T-cell (primary cell): ENCODE measurements at regions not wholly inside any gene's neighbourhood (a gene's known extent, or its start where the extent isn't known, plus 50 kb on each side); places are given as distances from the start of the nearest gene placed in this dataset.

Experiments used
- ATAC-seq, 4 experiments: fragments of 200-7000 bp in 3 of 4; fragments of 150-1000 bp in 1 of 4; cut with Tn5 transposase; replicated peaks in 1 of 4; 1 replicate in 3 of 4; 2 replicates in 1 of 4; pipeline ENCODE4 v1.10.0; 2021; ENCODE audit warnings: moderate library complexity in 3 of 4, mild to moderate bottlenecking in 2 of 4, moderate number of reproducible peaks in 1 of 4
- CTCF ChIA-PET, 2 donors: fragments of 300-600 bp; sonication (Branson Sonifier 250); formaldehyde crosslinking; loops; one replicate each; lab custom pipeline; 2022; ENCODE audit warnings: antibody characterized with exemption in 2 of 2; lab: Charles Lee
- POLR2A ChIA-PET, 2 donors: fragments of 300-600 bp; sonication (Branson Sonifier 250); formaldehyde crosslinking; loops; one replicate each; lab custom pipeline; 2022; ENCODE audit warnings: antibody characterized with exemption in 2 of 2; lab: Charles Lee
- DNase-seq, 35 experiments: peaks; one replicate each; pipeline versions ENCODE4 v3.0.0 to v3.0.0-alpha.2; 2013 to 2023
- H3K27ac ChIP-seq: one replicate; pipeline ENCODE4 v1.5.1; 2013; ENCODE audit warnings: low read length
- H3K27me3 ChIP-seq, 2 experiments: replicated peaks in 1 of 2; 1 replicate in 1 of 2; 2 replicates in 1 of 2; pipeline versions ENCODE4 v1.6.1 to v1.7.0; 2013; ENCODE audit warnings: low read length in 1 of 2, mixed read lengths in 1 of 2; ENCODE audit not compliant: control insufficient read depth in 2 of 2, insufficient read depth in 2 of 2; ENCODE audit errors: extremely low read depth in 1 of 2
- H3K36me3 ChIP-seq, 2 donors: 1 replicate in 1 of 2; 2 replicates in 1 of 2; pipeline versions ENCODE4 v1.6.1 to v1.7.0; 2013; ENCODE audit warnings: low read length in 1 of 2; ENCODE audit not compliant: control insufficient read depth in 2 of 2, insufficient read depth in 1 of 2; ENCODE audit errors: extremely low read depth in 1 of 2
- H3K4me1 ChIP-seq, 2 experiments: 1 replicate in 1 of 2; 2 replicates in 1 of 2; pipeline versions ENCODE4 v1.6.1 to v1.7.0; 2013; ENCODE audit warnings: low read length in 2 of 2, mixed read lengths in 1 of 2; ENCODE audit not compliant: insufficient read depth in 2 of 2, control insufficient read depth in 1 of 2; ENCODE audit errors: extremely low read depth in 1 of 2
- H3K4me3 ChIP-seq, 2 donors: 1 replicate in 1 of 2; 2 replicates in 1 of 2; pipeline versions ENCODE4 v1.5.1 to v1.7.0; 2013; ENCODE audit warnings: mild to moderate bottlenecking in 2 of 2, low read length in 1 of 2, moderate library complexity in 1 of 2; ENCODE audit not compliant: control insufficient read depth in 1 of 2; ENCODE audit errors: extremely low read depth in 1 of 2
- H3K9me3 ChIP-seq: 2 replicates; pipeline ENCODE4 v1.7.0; 2013
- H3K27ac Mint-ChIP-seq, 2 donors: one replicate each; pipeline ENCODE4 v1.8.0; 2020 to 2021; ENCODE audit warnings: mild to moderate bottlenecking in 2 of 2, mixed read lengths in 2 of 2
- H3K27me3 Mint-ChIP-seq, 2 donors: one replicate each; pipeline ENCODE4 v1.8.0; 2021 to 2022; ENCODE audit warnings: mixed read lengths in 2 of 2
- H3K36me3 Mint-ChIP-seq: one replicate; pipeline ENCODE4 v1.8.0; 2021; ENCODE audit warnings: mixed read lengths
- H3K4me1 Mint-ChIP-seq, 3 donors: one replicate each; pipeline ENCODE4 v1.8.0; 2020 to 2022; ENCODE audit warnings: mixed read lengths in 3 of 3, mild to moderate bottlenecking in 1 of 3
- H3K4me3 Mint-ChIP-seq, 3 donors: one replicate each; pipeline ENCODE4 v1.8.0; 2020 to 2022; ENCODE audit warnings: mild to moderate bottlenecking in 3 of 3, mixed read lengths in 3 of 3, moderate library complexity in 3 of 3
- H3K9me3 Mint-ChIP-seq, 3 donors: one replicate each; pipeline ENCODE4 v1.8.0; 2020 to 2022; ENCODE audit warnings: mixed read lengths in 3 of 3
- WGBS: methylation state at CpG from one replicate; pipeline ENCODE4 v1.1.5; 2013; ENCODE audit warnings: missing lambda C conversion rate; ENCODE audit not compliant: insufficient coverage; 5-methylcytosine and 5-hydroxymethylcytosine counted together

DNA sequence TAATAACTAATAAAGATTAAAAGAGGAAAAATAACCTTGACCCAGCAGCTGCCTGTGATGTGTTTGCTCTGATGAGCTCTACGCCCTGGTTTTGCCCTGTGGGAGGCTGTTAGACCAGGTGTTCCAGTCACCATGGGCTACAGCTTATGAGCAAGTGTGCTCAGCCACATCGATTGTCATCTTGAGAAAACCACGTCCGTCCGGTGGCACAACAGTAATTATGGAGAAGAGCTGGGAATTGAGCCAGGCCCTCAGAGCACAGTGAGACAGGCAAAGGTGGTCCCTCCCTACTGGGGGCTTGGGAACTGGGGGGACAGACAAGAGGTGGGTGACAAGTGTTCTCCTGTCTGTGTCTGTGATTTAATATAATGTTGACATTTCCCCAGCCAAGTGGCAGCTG is 420.5 kb downstream of the MATN1 start:
- Mint-ChIP-seq H3K4me1 (no peaks in the 10 kb centered on the region), H3K27me3 (peaks cover 30 to 43% of the 10 kb centered on the region in 2 donors), H3K36me3 (no peaks in the 10 kb centered on the region), H3K27ac (no peak overlapping the region), H3K4me3 (no peak overlapping the region), H3K9me3 (peaks cover 0 to 3% (median under 1%) of the 10 kb centered on the region in 3 donors)
- DNase-seq (no peak), ATAC-seq (no peak)
- H3K27ac ChIP-seq, result no peak overlapping the region
- POLR2A ChIA-PET, result no interaction called here
- no peaks in the 10 kb centered on the region for H3K36me3 ChIP-seq
- H3K9me3 ChIP-seq, result no peaks in the 10 kb centered on the region
- peaks cover 0 to 22% of the 10 kb centered on the region in 2 experiments for H3K27me3 ChIP-seq
- CTCF ChIA-PET, result interaction anchor here in 1 of 2 donors (0.8 kb wide), 1 partner anchor 9 kb away, joined by 6 read pairs; no protein-coding TSS in a partner anchor
- WGBS, result 82% methylated on average over 5 of the region's 5 CpGs
- no peak overlapping the region for H3K4me3 ChIP-seq
- H3K4me1 ChIP-seq, result no peaks in the 10 kb centered on the region

DNA sequence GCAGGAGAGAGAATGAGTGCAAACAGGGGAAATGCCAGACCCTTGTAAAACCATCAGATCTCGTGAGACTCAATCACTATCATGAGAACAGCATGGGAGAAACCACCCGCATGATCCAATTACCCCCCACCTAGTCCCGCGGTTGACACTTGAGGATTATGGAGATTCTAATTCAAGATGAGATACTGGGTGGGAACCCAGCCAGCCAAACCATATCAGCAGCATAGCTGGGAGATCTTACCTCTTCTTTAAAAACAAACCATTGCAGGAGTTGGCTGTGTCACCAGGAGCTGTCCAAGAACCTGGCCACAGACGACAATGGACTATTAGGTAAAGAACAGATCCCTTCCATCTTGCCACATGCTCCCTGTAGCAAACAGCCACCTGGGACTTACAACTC is 422.7 kb downstream of the MATN1 start:
- Mint-ChIP-seq H3K4me3 (no peak overlapping the region), H3K4me1 (no peaks in the 10 kb centered on the region), H3K9me3 (peaks cover 0 to 10% (median 3%) of the 10 kb centered on the region in 3 donors), H3K36me3 (no peaks in the 10 kb centered on the region), H3K27ac (no peak overlapping the region), H3K27me3 (peaks cover 27 to 44% of the 10 kb centered on the region in 2 donors)
- DNase-seq (no peak), ATAC-seq (no peak)
- Histone ChIP-seq H3K4me1 (no peaks in the 10 kb centered on the region), H3K27me3 (peaks cover 0 to 20% of the 10 kb centered on the region in 2 experiments), H3K4me3 (no peak overlapping the region), H3K27ac (no peak overlapping the region), H3K9me3 (no peaks in the 10 kb centered on the region), H3K36me3 (no peaks in the 10 kb centered on the region)
- POLR2A ChIA-PET, result no interaction called here
- CTCF ChIA-PET, result no interaction called here
- 100% methylated on average over 1 of the region's 5 CpGs for WGBS

DNA sequence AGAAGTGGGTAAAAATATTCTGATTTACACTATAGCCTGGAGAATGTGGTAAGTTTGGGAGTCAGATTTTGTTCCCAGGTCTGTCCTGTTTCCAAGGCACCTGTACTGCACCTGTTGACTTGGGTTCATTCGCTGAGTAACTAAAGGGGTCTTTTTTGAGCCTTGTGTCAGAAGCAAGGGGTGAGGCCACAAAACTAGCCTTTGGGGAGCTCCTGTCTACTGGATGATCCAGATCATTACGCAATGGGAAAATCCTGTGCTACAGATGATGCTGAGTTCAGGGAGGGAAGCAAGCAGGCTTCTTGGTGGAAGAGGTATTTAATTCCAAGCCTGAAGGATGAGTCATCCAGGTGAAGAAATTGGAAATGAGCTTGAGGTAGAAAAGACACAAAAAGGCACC is 424.0 kb downstream of the MATN1 start:
- 78% methylated on average over 2 of the region's 2 CpGs for WGBS
- Histone ChIP-seq H3K27me3 (peaks cover 0 to 17% of the 10 kb centered on the region in 2 experiments), H3K9me3 (no peaks in the 10 kb centered on the region), H3K27ac (no peak overlapping the region), H3K4me3 (no peak overlapping the region), H3K36me3 (no peaks in the 10 kb centered on the region), H3K4me1 (no peaks in the 10 kb centered on the region)
- no peak overlapping the region for H3K27ac Mint-ChIP-seq
- DNase-seq (no peak), ATAC-seq (no peak)
- H3K9me3 Mint-ChIP-seq, result peaks cover 0 to 10% (median 0%) of the 10 kb centered on the region in 3 donors
- no peak overlapping the region for H3K4me3 Mint-ChIP-seq
- no peaks in the 10 kb centered on the region for H3K4me1 Mint-ChIP-seq
- ChIA-PET CTCF (no interaction called here), POLR2A (no interaction called here)
- no peaks in the 10 kb centered on the region for H3K36me3 Mint-ChIP-seq
- peaks cover 19 to 43% of the 10 kb centered on the region in 2 donors for H3K27me3 Mint-ChIP-seq

DNA sequence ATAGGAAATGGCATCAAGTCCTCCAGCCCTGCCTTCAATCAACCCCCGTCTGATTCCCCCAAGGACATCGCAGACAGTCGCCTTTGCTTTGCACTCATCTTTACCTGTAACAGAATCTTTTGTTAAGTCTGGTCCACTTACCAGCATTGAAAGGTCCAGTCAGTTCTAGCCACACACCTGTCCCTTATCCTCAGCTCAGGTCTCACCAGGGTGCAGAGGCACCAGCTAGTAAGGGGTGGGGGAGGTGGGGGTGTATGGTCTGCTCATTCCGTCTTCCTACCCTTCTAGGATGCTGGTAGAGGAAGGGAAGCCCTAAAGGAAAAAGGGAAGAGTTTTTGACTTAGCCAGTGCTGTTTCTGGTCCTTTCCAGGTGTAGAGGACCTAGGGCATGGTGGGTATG is 427.7 kb downstream of the MATN1 start:
- Histone ChIP-seq H3K27ac (no peak overlapping the region), H3K27me3 (peaks cover under 1 to 13% of the 10 kb centered on the region in 2 experiments), H3K4me1 (no peaks in the 10 kb centered on the region), H3K4me3 (no peak overlapping the region), H3K9me3 (no peaks in the 10 kb centered on the region), H3K36me3 (no peaks in the 10 kb centered on the region)
- ChIA-PET POLR2A (no interaction called here), CTCF (no interaction called here)
- no peak for ATAC-seq
- Mint-ChIP-seq H3K27ac (no peak overlapping the region), H3K36me3 (no peaks in the 10 kb centered on the region), H3K27me3 (peaks cover 14 to 39% of the 10 kb centered on the region in 2 donors), H3K9me3 (peaks cover 0 to 16% (median 4%) of the 10 kb centered on the region in 3 donors), H3K4me1 (no peaks in the 10 kb centered on the region), H3K4me3 (no peak overlapping the region)
- DNase-seq, result no peak
- WGBS, result 92% methylated on average over 4 of the region's 4 CpGs

DNA sequence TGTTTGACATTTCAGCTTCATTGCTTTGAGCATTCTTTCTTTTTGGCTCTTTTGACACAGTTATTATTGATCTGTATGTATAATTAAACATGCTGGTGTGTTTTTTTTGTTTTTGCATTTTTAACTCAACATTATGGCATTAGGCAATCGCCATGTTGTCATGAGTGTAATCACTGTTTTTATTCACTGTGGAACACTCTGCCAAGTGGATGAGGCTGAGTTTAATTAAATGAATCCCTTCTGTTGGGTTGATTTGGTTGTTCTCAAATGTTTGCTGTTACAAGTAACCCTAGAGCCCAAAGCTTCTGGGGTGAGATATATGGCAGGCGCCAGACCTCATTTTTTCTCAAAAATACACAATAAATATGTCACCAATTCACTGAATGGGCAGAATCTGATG is 428.1 kb downstream of the MATN1 start:
- Histone ChIP-seq H3K4me3 (no peak overlapping the region), H3K9me3 (no peaks in the 10 kb centered on the region), H3K4me1 (no peaks in the 10 kb centered on the region), H3K27ac (no peak overlapping the region), H3K27me3 (peaks cover 2 to 13% of the 10 kb centered on the region in 2 experiments), H3K36me3 (no peaks in the 10 kb centered on the region)
- no peaks in the 10 kb centered on the region for H3K4me1 Mint-ChIP-seq
- peaks cover 0 to 16% (median 4%) of the 10 kb centered on the region in 3 donors for H3K9me3 Mint-ChIP-seq
- no peaks in the 10 kb centered on the region for H3K36me3 Mint-ChIP-seq
- no peak for ATAC-seq
- H3K27me3 Mint-ChIP-seq, result peaks cover 15 to 39% of the 10 kb centered on the region in 2 donors
- POLR2A ChIA-PET, result no interaction called here
- no peak for DNase-seq
- no peak overlapping the region for H3K27ac Mint-ChIP-seq
- CTCF ChIA-PET, result no interaction called here
- no peak overlapping the region for H3K4me3 Mint-ChIP-seq
- no CpG with 5 or more reads among the region's 2 CpGs for WGBS

DNA sequence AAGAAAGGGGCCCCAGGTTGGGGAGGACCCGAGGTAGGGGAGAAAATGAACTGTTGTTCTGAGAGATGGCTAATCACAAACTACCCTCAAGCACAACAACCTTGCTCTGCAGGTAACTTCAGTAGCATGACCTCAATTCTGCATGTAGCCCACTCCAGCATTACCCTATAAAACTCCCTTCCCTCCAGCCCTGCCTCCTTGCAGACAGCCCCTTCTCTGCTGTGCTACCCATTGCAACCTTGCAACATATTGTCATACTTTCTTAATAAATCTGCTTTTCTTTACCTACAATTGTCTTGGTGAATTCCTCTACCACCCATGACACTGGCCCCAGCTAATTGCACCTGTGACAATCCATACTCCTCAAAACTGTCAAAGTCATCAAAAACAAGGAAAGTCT is 428.9 kb downstream of the MATN1 start:
- no peaks in the 10 kb centered on the region for H3K36me3 Mint-ChIP-seq
- H3K4me1 Mint-ChIP-seq, result no peaks in the 10 kb centered on the region
- H3K27ac ChIP-seq, result no peak overlapping the region
- no peaks in the 10 kb centered on the region for H3K36me3 ChIP-seq
- H3K4me3 ChIP-seq, result no peak overlapping the region
- ChIA-PET CTCF (no interaction called here), POLR2A (no interaction called here)
- peaks cover 16 to 40% of the 10 kb centered on the region in 2 donors for H3K27me3 Mint-ChIP-seq
- no peaks in the 10 kb centered on the region for H3K9me3 ChIP-seq
- no peak overlapping the region for H3K27ac Mint-ChIP-seq
- no peak for DNase-seq
- no CpG with 5 or more reads among the region's 1 CpG for WGBS
- H3K9me3 Mint-ChIP-seq, result peaks cover 0 to 16% (median 4%) of the 10 kb centered on the region in 3 donors
- no peak for ATAC-seq
- H3K27me3 ChIP-seq, result peaks cover 2 to 6% of the 10 kb centered on the region in 2 experiments
- H3K4me1 ChIP-seq, result no peaks in the 10 kb centered on the region
- no peak overlapping the region for H3K4me3 Mint-ChIP-seq

DNA sequence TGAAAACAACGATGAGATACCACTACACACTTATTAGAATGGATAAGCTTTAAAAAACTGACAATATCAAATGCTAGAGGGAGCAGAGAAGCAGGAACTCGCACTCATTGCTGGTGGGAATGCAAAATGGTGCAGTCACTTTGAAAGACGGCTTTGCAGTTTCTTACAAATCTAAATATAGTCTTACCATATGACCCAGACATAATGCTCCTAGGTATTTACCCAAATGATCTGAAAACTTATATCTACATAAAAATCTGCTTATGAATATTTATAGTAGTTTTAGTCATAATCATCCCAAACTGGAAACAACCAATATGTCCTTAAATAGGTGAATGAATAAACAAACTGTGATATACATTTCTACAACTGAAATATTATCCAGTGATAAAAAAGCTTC is 430.9 kb downstream of the MATN1 start:
- CTCF ChIA-PET, result no interaction called here
- no CpG with 5 or more reads among the region's 3 CpGs for WGBS
- Mint-ChIP-seq H3K27ac (no peak overlapping the region), H3K4me1 (no peaks in the 10 kb centered on the region), H3K36me3 (no peaks in the 10 kb centered on the region), H3K27me3 (peaks cover 11 to 34% of the 10 kb centered on the region in 2 donors), H3K9me3 (peaks cover 0 to 11% (median 4%) of the 10 kb centered on the region in 3 donors), H3K4me3 (no peak overlapping the region)
- POLR2A ChIA-PET, result no interaction called here
- no peak for ATAC-seq
- Histone ChIP-seq H3K9me3 (no peaks in the 10 kb centered on the region), H3K4me3 (no peak overlapping the region), H3K27me3 (peaks cover 2 to 7% of the 10 kb centered on the region in 2 experiments), H3K27ac (no peak overlapping the region), H3K36me3 (no peaks in the 10 kb centered on the region), H3K4me1 (no peaks in the 10 kb centered on the region)
- no peak for DNase-seq
